Dendritic cell treated with granulocyte-macrophage colony-stimulating factor and Interleukin-4, amounts not matched to agents 40 ng/mL and 50 ng/mL, for 4 days (primary cell): ENCODE measurements at regions not wholly inside any gene's neighbourhood (a gene's known extent, or its start where the extent isn't known, plus 50 kb on each side); places are given as distances from the start of the nearest gene placed in this dataset.

Experiments used
- H3K27ac Mint-ChIP-seq: one replicate; pipeline ENCODE4 v1.8.0; 2022; ENCODE audit warnings: mild to moderate bottlenecking, mixed read lengths
- H3K27me3 Mint-ChIP-seq: one replicate; pipeline ENCODE4 v1.8.0; 2022; ENCODE audit warnings: mild to moderate bottlenecking, mixed read lengths
- H3K36me3 Mint-ChIP-seq: one replicate; pipeline ENCODE4 v1.8.0; 2022; ENCODE audit warnings: low read depth, mixed read lengths
- H3K4me1 Mint-ChIP-seq: one replicate; pipeline ENCODE4 v1.8.0; 2022; ENCODE audit warnings: low read depth, mixed read lengths
- H3K4me3 Mint-ChIP-seq: one replicate; pipeline ENCODE4 v1.8.0; 2022; ENCODE audit warnings: mild to moderate bottlenecking, moderate library complexity, mixed read lengths
- H3K9me3 Mint-ChIP-seq: one replicate; pipeline ENCODE4 v1.8.0; 2022; ENCODE audit warnings: mixed read lengths
- intact Hi-C: fragments of 100-400 bp; cut with micrococcal nuclease; formaldehyde crosslinking; loops from one replicate; pipeline ENCODE4 v1.15.0; 2022

- no peaks in the 10 kb centered on the region for H3K36me3 Mint-ChIP-seq
- H3K27me3 Mint-ChIP-seq = no peaks in the 10 kb centered on the region
- no peaks in the 10 kb centered on the region for H3K4me1 Mint-ChIP-seq
- H3K27ac Mint-ChIP-seq = no peak overlapping the region
- no peak overlapping the region for H3K4me3 Mint-ChIP-seq
- H3K9me3 Mint-ChIP-seq = no peaks in the 10 kb centered on the region
- intact Hi-C loops = no loop called here
Observed at GRCh38 chr10:43781480-43782361, 133.0 kb upstream of the ZNF32 start.

- Mint-ChIP-seq H3K27me3 (no peaks in the 10 kb centered on the region), H3K36me3 (no peaks in the 10 kb centered on the region), H3K9me3 (no peaks in the 10 kb centered on the region), H3K27ac (no peak overlapping the region), H3K4me3 (no peak overlapping the region), H3K4me1 (no peaks in the 10 kb centered on the region)
- intact Hi-C loops = no loop called here
Observed at GRCh38 chr10:43778571-43778970, 129.9 kb upstream of the ZNF32 start.

- no peaks in the 10 kb centered on the region for H3K9me3 Mint-ChIP-seq
- no peaks in the 10 kb centered on the region for H3K36me3 Mint-ChIP-seq
- intact Hi-C loops = no loop called here
- no peaks in the 10 kb centered on the region for H3K27me3 Mint-ChIP-seq
- H3K4me3 Mint-ChIP-seq = no peak overlapping the region
- no peaks in the 10 kb centered on the region for H3K4me1 Mint-ChIP-seq
- H3K27ac Mint-ChIP-seq = no peak overlapping the region
Observed at GRCh38 chr10:43775384-43775783, 126.7 kb upstream of the ZNF32 start.

GRCh38 chr10:43774234-43774769, 125.6 kb upstream of the ZNF32 start:
- Mint-ChIP-seq H3K27me3 (no peaks in the 10 kb centered on the region), H3K4me1 (no peaks in the 10 kb centered on the region)

GRCh38 chr10:43773736-43774135, 125.1 kb upstream of the ZNF32 start:
- Mint-ChIP-seq H3K27ac (no peak overlapping the region), H3K4me1 (no peaks in the 10 kb centered on the region), H3K9me3 (peaks cover 3% of the 10 kb centered on the region), H3K36me3 (no peaks in the 10 kb centered on the region), H3K4me3 (no peak overlapping the region), H3K27me3 (no peaks in the 10 kb centered on the region)
- intact Hi-C loops = no loop called here

More at GRCh38 chr10:43774234-43774769, 125.6 kb upstream of the ZNF32 start:
- no peak overlapping the region for H3K27ac Mint-ChIP-seq
- intact Hi-C loops = no loop called here
- H3K9me3 Mint-ChIP-seq = no peaks in the 10 kb centered on the region
- no peak overlapping the region for H3K4me3 Mint-ChIP-seq
- H3K36me3 Mint-ChIP-seq = no peaks in the 10 kb centered on the region

GRCh38 chr10:43772171-43772570, 123.5 kb upstream of the ZNF32 start:
- Mint-ChIP-seq H3K4me1 (no peaks in the 10 kb centered on the region), H3K27ac (no peak overlapping the region), H3K9me3 (peaks cover 16% of the 10 kb centered on the region), H3K36me3 (no peaks in the 10 kb centered on the region), H3K27me3 (no peaks in the 10 kb centered on the region), H3K4me3 (no peak overlapping the region)
- intact Hi-C loops = no loop called here

- Mint-ChIP-seq H3K4me3 (no peak overlapping the region), H3K27ac (no peak overlapping the region), H3K9me3 (peaks cover 16% of the 10 kb centered on the region), H3K36me3 (no peaks in the 10 kb centered on the region), H3K27me3 (no peaks in the 10 kb centered on the region), H3K4me1 (no peaks in the 10 kb centered on the region)
- intact Hi-C loops = no loop called here
Observed at GRCh38 chr10:43771675-43772074, 123.0 kb upstream of the ZNF32 start.

GRCh38 chr10:43765516-43765915, 116.8 kb upstream of the ZNF32 start:
- Mint-ChIP-seq H3K36me3 (no peaks in the 10 kb centered on the region), H3K27me3 (no peaks in the 10 kb centered on the region), H3K4me3 (no peak overlapping the region), H3K4me1 (no peaks in the 10 kb centered on the region), H3K27ac (no peak overlapping the region), H3K9me3 (peaks cover 16% of the 10 kb centered on the region)
- intact Hi-C loops = no loop called here

GRCh38 chr10:43763846-43764245, 115.2 kb upstream of the ZNF32 start:
- no peaks in the 10 kb centered on the region for H3K36me3 Mint-ChIP-seq
- H3K4me3 Mint-ChIP-seq = no peak overlapping the region
- H3K9me3 Mint-ChIP-seq = peaks cover 15% of the 10 kb centered on the region
- H3K27me3 Mint-ChIP-seq = peaks cover 2% of the 10 kb centered on the region
- no peak overlapping the region for H3K27ac Mint-ChIP-seq
- intact Hi-C loops = no loop called here
- H3K4me1 Mint-ChIP-seq = no peaks in the 10 kb centered on the region

GRCh38 chr10:43760514-43760913, 111.8 kb upstream of the ZNF32 start:
- H3K27me3 Mint-ChIP-seq = peaks cover 2% of the 10 kb centered on the region
- H3K4me1 Mint-ChIP-seq = no peaks in the 10 kb centered on the region
- H3K9me3 Mint-ChIP-seq = no peaks in the 10 kb centered on the region
- intact Hi-C loops = no loop called here
- H3K36me3 Mint-ChIP-seq = no peaks in the 10 kb centered on the region
- H3K27ac Mint-ChIP-seq = no peak overlapping the region
- H3K4me3 Mint-ChIP-seq = no peak overlapping the region

- Mint-ChIP-seq H3K27me3 (peaks cover 2% of the 10 kb centered on the region), H3K4me3 (no peak overlapping the region), H3K27ac (no peak overlapping the region), H3K4me1 (no peaks in the 10 kb centered on the region), H3K36me3 (no peaks in the 10 kb centered on the region), H3K9me3 (no peaks in the 10 kb centered on the region)
- intact Hi-C loops = no loop called here
Observed at GRCh38 chr10:43759216-43759615, 110.5 kb upstream of the ZNF32 start.

GRCh38 chr10:43756341-43756740, 107.7 kb upstream of the ZNF32 start:
- Mint-ChIP-seq H3K27ac (no peak overlapping the region), H3K4me1 (no peaks in the 10 kb centered on the region), H3K27me3 (peaks cover 2% of the 10 kb centered on the region), H3K9me3 (no peaks in the 10 kb centered on the region), H3K4me3 (no peak overlapping the region), H3K36me3 (no peaks in the 10 kb centered on the region)
- intact Hi-C loops = no loop called here

GRCh38 chr10:43754569-43755260, 106.0 kb upstream of the ZNF32 start:
- Mint-ChIP-seq H3K36me3 (no peaks in the 10 kb centered on the region), H3K9me3 (no peaks in the 10 kb centered on the region), H3K27ac (no peak overlapping the region), H3K27me3 (peaks cover 2% of the 10 kb centered on the region), H3K4me1 (no peaks in the 10 kb centered on the region), H3K4me3 (no peak overlapping the region)
- intact Hi-C loops = no loop called here

- no peak overlapping the region for H3K4me3 Mint-ChIP-seq
- H3K9me3 Mint-ChIP-seq = no peaks in the 10 kb centered on the region
- H3K4me1 Mint-ChIP-seq = no peaks in the 10 kb centered on the region
- no peak overlapping the region for H3K27ac Mint-ChIP-seq
- intact Hi-C loops = no loop called here
- H3K27me3 Mint-ChIP-seq = no peaks in the 10 kb centered on the region
- no peaks in the 10 kb centered on the region for H3K36me3 Mint-ChIP-seq
Observed at GRCh38 chr10:43753397-43754061, 104.8 kb upstream of the ZNF32 start.
